ENCODE measurements at regions not wholly inside any gene's neighbourhood (a gene's known extent, or its start where the extent isn't known, plus 50 kb on each side); places are given as distances from the start of the nearest gene placed in this dataset.

GRCh38 chr1:36626435-36626834 is 143.7 kb upstream of the CSF3R start (continued):
- TF ChIP-seq POU6F1 (CRISPR knock-in tag; IDR thresholded peaks at IDR 0.05; ENCODE audit: borderline replicate concordance, low read depth) (no peak), PATZ1 (CRISPR knock-in tag; IDR thresholded peaks at IDR 0.05; ENCODE audit: borderline replicate concordance) (no peak), PPARA (CRISPR knock-in tag; IDR thresholded peaks at IDR 0.05; ENCODE audit: borderline replicate concordance) (no peak), CREB5 (CRISPR knock-in tag; IDR thresholded peaks at IDR 0.05; ENCODE audit: low read depth) (no peak), ZNF565 (CRISPR knock-in tag; conservative IDR thresholded peaks at IDR 0.05; ENCODE audit: low read depth) (no peak), BACH2 (CRISPR knock-in tag; IDR thresholded peaks at IDR 0.05; ENCODE audit: borderline replicate concordance) (no peak)

- TF ChIP-seq TOX (CRISPR knock-in tag; IDR thresholded peaks at IDR 0.05; ENCODE audit: borderline replicate concordance): no peak
- TF ChIP-seq RARB (CRISPR knock-in tag; IDR thresholded peaks at IDR 0.05): no peak
- no peak for TF ChIP-seq ESRRG (CRISPR knock-in tag; IDR thresholded peaks at IDR 0.05)
- ATAC-seq: no peak
Measured at GRCh38 chr1:36625935-36626310, 143.2 kb upstream of the CSF3R start.

- TF ChIP-seq OSR1 (CRISPR knock-in tag; IDR thresholded peaks at IDR 0.05) (no peak), ESRRG (CRISPR knock-in tag; IDR thresholded peaks at IDR 0.05) (no peak), CSRNP3 (CRISPR knock-in tag; IDR thresholded peaks at IDR 0.05) (no peak), ISL1 (CRISPR knock-in tag; IDR thresholded peaks at IDR 0.05) (no peak), RARB (CRISPR knock-in tag; IDR thresholded peaks at IDR 0.05) (no peak), PATZ1 (CRISPR knock-in tag; IDR thresholded peaks at IDR 0.05; ENCODE audit: borderline replicate concordance) (no peak)
- no peak for ATAC-seq
Measured at GRCh38 chr1:36625253-36625934, 142.7 kb upstream of the CSF3R start.

- no peak for TF ChIP-seq PPARA (CRISPR knock-in tag; IDR thresholded peaks at IDR 0.05; ENCODE audit: borderline replicate concordance)
- no peak for TF ChIP-seq ZNF70 (CRISPR knock-in tag; IDR thresholded peaks at IDR 0.05)
- no peak for TF ChIP-seq ZNF565 (CRISPR knock-in tag; conservative IDR thresholded peaks at IDR 0.05; ENCODE audit: low read depth)
- no peak for TF ChIP-seq TSHZ2 (CRISPR knock-in tag; IDR thresholded peaks at IDR 0.05)
- TF ChIP-seq CREB5 (CRISPR knock-in tag; IDR thresholded peaks at IDR 0.05; ENCODE audit: low read depth): no peak
- TF ChIP-seq TOX (CRISPR knock-in tag; IDR thresholded peaks at IDR 0.05; ENCODE audit: borderline replicate concordance): no peak
- TF ChIP-seq ZNF8 (CRISPR knock-in tag; IDR thresholded peaks at IDR 0.05): no peak
- TF ChIP-seq OSR1 (CRISPR knock-in tag; IDR thresholded peaks at IDR 0.05): no peak
- TF ChIP-seq ESRRG (CRISPR knock-in tag; IDR thresholded peaks at IDR 0.05): no peak
- TF ChIP-seq ISL1 (CRISPR knock-in tag; IDR thresholded peaks at IDR 0.05): no peak
- TF ChIP-seq TCF4 (CRISPR knock-in tag; IDR thresholded peaks at IDR 0.05; ENCODE audit: borderline replicate concordance): no peak
- no peak for TF ChIP-seq ZFP30 (CRISPR knock-in tag; IDR thresholded peaks at IDR 0.05)
- TF ChIP-seq CSRNP3 (CRISPR knock-in tag; IDR thresholded peaks at IDR 0.05): no peak
- no peak for TF ChIP-seq ZFP3 (CRISPR knock-in tag; IDR thresholded peaks at IDR 0.05)
- no peak for TF ChIP-seq ZC3H10 (CRISPR knock-in tag; IDR thresholded peaks at IDR 0.05)
- ATAC-seq: no peak
Measured at GRCh38 chr1:36624466-36624865, 141.8 kb upstream of the CSF3R start.
